NCI-H2107 treated with DMSO at 0.1 percent for 48 hours (cell line): ENCODE measurements at regions not wholly inside any gene's neighbourhood (a gene's known extent, or its start where the extent isn't known, plus 50 kb on each side); places are given as distances from the start of the nearest gene placed in this dataset.

Experiments
- DNase-seq: peaks from one replicate; lab custom pipeline; 2025; ENCODE audit not compliant: unreplicated experiment; lab: John Stamatoyannopoulos, UW

DNA sequence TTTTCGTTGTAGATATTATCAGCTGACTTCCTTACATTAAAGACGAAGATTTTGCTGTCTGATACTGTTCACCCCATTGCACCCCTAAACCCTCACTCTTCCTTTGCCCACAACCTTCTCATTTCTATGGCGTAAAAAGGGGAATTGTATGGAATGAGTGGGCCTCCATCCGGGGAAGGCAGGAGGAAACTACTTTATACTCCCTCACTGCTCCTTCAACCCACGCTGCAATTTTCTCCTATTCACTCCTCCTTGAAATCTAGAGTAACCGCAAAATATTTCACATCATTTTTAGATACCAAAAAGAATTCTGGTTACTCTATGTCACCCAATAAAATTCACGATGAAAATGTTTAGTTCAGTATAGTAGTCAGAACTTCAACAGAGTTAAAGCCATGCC, 330.8 kb downstream of the DIRAS2 start:
- DNase-seq: no peak

DNA sequence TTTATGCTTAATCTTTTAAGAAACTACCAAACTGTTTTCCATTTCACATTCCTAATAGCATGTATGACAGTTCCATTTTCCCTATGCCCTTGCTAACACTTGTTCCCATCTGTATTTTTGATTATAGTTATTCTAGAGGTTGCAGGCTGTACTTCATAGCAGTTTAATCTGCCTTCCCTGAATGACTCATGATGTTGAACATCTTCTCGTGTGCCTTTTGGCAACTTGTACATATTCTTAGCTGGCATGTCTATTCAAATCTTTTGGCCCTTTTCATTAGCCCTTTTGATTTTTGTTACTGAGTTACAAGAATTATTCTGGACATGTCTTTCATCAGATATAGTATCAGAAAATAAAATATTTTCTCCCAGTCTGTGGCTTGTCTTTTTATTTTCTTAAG, 320.3 kb downstream of the DIRAS2 start:
- DNase-seq: no peak

DNA sequence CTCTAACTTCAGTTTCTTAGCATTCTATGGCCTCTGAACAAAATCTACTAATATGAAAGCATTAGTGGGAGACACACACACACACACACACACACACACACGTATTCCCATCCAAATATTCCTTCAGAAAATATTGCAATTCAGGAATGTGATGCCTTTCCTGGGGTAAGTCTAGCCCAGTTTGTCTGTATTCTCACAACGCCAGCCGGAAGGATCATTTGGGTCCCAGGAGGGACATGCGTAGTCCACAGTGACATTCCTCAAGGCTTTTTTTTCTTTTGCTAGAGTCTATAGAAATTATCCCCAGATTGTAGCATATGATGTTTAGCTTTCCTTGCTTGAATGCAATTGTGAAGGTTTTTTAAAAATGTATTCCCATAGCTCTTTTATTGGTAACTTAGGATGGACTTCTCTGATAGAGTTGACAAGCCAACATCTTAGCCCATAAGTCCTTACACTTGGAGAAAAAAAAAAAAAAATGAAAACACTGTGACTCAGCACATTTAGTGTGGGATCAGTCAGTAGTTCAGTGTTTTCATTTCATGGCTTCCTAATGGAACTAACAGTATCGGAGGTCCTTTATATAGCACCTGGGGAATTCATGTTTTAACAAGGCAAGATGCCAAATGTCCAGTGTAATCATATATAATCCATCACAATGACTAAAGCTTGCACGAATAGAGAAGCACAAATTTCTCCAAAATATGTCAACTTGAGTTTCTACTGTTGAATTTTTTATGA, 316.5 kb downstream of the DIRAS2 start:
- DNase-seq: no peak

DNA sequence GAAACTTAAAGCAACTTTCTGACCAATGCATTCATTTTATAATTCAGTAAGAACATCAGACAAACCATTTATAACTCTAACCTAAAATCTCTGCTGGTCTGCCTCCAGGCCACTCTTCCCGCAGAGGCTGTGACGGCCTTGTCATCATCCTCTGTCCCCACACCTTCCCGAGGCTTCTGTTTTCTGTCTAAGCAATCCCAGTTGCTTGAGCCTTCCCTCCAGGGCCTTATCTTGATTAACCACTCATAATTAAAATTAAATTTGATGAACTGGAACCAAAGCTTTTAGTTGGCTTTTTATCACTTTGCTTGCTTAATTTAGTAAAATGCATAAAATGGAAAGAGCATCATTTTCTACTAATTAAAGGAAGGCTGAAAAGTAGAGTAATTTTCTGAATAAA, 312.4 kb downstream of the DIRAS2 start:
- no peak for DNase-seq

DNA sequence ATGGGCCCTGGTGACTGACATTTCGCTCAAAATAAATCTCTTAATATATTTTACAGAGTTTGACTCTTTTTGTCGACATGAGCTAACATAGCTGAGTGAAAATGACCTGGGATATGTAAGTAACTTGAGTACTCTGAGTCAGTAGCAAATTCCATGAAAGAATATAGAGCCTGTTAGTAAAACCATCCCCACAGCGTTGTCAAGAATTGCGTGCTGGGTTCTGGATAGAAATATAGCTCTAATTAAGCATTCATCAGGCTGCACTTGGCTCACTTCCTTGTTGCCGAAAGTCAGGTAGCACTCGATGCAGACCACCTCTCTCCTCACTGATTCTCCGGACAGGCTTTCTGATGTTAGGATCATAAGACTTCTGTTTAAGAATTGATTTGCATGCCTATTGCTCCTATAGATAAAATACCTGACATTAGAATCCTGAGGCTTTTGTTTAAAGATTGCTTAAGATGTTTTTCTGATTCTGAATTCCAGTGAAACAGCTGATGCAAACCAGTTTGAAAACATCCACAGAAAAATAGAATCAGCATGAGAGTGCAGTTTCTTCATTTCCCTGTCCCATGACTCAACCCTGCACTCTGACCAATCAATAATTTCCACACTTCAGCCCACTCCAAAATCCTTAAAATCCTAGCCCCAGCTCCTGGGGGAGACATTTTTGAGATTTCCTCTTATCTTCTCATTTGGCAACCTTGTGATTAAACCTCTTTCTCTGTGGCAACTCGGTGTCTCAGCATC, 310.6 kb downstream of the DIRAS2 start:
- DNase-seq: no peak

DNA sequence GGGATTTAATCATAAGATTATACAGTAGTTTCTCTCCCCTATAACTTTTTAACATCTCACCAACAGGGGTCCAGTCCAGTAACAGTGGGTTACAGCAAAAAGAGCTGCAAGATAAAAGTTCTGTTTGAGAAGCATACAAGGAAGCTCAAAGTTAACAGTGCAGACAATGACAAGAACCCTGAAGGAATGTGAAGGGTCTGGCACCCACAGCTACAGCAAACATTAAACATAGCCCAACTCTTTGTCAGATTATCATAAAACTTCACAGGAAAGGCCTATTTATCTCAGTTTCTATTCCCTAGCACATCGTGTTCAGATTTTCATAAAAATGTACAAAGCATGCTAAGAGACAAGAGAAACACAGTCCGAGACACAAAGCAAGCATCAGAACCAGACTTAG, 309.4 kb downstream of the DIRAS2 start:
- DNase-seq: no peak

DNA sequence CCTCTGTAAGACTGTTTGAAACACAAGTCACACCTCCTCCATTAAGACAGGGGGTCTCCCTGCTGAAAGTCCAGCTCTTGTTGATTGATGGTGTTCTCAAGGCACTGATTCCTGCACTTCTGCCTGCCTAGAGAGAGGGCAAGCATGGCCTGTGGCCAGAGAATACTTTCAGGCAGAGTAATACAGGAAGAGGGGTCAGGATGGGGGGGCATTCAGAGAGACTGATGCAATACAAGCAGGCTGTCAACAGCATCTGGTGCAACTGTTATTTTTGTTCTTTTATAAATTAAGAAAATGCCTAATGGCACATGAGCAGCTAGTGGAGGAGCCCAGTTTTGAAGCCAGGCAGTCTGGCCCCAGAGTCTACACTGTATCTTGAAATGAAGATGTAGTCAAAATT, 302.2 kb downstream of the DIRAS2 start:
- DNase-seq: no peak

DNA sequence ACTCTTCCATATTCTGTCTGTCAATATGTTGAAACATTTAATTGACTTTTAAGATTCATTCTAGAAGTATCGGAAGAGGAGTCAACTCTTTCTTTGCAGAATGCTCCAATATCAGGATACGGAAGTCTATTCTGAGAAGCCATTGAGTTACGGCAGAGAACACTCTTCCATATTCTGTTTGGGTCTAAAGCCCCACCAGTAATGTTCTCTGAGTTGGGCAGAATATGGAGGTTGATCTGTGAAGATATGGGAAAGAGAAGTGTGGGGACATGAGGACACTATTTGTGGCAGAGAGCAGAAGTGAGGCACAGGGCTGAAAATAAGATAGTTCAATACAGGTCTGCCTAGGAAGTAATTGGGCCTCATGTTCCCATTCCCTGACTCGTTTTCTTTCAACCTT, 300.0 kb downstream of the DIRAS2 start:
- DNase-seq: no peak

DNA sequence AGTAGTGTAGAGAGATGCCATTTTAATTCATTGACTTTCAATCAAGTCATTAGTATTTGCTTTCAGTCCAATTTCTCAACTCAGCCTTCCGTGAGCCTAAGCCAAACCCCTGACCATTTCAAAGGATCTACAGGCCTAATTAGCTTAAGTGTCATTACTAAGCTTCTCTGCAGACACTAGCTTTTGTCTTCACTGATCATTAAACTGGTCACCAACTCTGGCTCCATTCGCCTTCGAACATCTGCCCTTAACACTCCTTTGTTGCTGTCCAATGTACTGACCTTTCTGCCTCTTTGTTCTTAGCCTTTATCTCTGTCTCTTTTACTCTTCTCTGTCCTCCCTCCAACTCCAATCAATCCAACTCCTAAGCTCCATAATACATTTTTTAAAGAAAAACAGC, 299.3 kb downstream of the DIRAS2 start:
- DNase-seq: no peak

DNA sequence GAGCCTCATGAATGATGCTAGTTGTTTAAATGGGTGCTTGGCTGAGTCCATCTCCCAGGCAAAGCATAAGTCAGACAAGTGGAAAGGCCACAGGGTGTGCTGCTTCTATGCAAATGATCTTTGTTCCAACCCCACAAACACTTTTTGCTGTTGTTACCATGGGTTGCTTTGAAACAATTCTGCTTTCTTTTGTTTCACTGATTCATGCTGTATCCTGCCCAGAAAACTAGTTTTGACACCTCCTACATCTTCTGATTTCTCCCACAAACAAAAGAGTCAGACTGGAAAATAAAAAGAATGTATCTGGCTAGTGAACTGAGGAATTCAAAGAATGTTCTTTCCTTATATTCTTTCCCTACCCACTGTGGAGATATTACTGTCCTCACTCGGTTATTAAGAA, 298.6 kb downstream of the DIRAS2 start:
- DNase-seq: no peak

DNA sequence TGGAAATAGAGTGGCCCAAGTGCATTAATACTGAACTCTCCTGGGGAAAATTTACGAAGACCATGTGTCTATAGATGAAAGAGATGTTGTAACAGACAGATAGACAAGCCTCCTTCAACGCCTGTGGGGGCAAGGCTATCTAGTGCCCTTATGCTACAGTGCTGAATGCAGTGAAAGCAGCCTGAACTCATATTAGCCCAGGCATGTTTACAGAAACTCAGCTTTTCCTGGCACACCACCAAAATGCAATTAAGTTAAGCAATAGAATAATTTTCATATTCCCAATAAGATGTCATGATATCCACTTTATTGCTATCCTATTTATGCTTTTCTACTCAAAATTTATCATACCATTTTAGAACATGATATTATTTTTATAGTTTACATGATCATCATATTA, 277.0 kb downstream of the DIRAS2 start:
- no peak for DNase-seq

DNA sequence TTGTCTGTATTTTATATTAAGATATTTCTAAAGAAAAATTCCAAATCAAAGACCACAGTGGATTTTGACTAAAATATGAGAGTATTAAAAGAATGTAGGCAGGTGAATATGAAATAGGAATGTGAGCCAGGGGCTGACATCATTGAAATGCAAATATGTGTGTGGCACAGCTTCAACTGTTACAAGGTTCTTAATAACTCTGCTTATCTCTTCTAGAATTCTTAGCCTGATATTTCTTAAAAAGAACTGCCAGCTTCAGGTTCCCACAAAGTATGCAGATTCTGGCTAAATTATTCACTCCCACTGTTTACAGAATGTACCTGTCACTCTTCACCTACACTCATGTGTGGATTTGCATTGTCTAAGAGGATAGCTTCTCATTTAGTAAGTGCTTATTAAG, 274.4 kb downstream of the DIRAS2 start:
- no peak for DNase-seq

DNA sequence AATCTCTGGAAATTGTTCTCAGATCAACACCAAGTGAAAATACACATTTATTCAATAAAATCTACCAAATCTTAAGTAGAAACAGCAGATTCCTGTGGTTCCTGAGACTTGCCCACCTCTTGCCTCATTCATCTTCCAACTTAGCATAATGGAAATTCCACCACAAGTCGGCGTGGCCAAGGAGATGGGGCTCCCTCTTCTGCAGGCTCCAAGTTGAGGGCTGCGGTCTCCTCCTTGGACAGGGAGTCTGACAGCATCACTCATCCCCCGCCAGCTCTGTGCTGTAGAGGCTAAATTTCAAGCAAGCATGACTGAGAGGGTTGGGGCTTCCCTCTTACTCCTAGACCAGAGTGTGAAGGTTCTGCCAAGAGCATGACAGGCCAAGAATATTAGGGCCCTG, 273.7 kb downstream of the DIRAS2 start:
- DNase-seq: no peak

DNA sequence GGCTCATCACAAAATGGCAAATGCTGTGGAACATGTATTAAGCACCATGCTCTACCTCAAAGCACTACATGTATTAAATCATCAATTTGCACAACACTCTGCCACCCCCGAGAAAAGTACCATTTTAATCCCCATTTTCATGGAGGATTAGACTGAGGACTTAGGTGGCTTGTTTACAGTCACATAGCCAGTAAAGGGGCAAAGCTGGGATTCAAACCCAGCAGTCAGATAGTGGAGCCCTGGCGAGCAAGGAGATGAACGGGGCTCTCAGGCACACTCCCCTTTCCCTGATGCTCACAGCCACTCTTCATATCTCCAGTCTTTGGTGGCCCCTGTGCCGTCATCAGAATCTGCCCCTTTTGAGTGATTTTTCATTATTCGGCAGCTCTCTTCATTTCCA, 262.9 kb downstream of the DIRAS2 start:
- no peak for DNase-seq

DNA sequence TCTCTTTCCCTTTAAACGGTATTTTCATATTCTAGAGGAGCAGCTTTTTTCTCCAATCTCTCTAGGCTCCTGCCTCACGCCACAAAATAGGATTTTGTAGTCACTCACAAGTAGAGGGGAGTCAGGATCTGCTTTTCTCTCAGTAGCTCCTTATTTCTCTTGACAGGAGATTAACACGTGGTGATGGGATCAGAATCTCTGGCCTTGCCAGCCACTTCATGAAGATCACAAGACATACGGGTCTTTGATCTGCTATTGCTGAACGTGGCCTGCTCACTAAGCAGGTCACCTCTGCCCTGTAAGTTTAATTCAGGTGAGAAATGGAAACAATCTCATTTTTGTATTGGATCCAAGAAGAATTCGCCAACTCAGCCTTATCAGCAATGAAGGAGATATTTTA, 257.5 kb downstream of the DIRAS2 start:
- no peak for DNase-seq

DNA sequence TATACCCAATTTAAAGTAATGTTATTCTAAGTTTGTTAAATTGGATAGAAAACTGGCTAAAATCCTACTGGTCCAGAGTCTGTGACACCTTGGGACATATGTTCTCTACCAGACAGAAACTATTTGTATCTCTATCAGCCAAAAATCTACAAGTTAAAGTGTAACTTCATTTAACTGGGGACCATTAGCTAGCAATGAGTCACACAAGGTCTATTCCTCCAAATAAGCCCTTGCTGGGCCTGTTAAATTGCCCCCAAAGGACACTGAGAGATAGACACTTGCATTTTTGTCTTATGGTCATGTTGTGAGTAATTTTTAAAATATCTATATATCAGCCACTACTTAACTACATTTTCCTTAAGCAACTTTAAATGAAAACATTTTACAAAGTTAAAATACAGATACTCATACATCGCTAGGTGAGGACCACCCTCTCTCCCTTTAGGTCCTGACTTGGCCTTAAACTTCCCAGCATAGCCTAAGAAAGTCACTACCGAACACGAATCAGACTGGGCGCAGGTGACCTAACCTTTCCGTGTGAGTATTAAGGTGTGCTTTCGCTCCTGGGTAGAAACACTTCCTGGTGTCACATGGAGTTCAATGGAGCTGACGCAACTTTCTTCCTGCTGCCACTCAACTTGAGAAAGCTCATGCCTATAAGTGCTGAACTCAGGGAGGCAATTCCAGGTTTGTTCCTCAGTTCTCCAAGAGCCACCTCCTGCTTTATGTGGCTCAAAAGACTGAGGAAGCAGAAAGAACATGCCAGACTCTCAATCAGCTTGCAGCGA, 249.1 kb downstream of the DIRAS2 start:
- no peak for DNase-seq

DNA sequence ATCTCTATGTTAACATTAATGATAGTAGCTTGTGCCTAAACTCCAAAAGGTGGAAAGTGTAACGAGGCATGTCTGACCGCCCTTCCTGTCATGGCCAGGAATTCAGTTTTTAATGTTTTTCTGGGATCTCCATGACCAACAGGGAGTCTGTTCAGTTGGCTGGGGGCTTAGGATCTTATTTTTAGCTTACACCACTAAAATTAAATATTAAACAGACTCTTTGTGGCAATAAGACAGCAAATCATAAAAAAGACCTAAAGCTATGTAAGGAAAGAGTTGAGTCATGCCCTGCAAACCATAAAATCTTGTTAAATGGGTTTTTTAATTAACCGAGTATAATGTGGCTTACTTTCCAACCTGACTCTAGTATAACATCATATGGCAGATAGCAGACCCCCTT, 247.8 kb downstream of the DIRAS2 start:
- no peak for DNase-seq

DNA sequence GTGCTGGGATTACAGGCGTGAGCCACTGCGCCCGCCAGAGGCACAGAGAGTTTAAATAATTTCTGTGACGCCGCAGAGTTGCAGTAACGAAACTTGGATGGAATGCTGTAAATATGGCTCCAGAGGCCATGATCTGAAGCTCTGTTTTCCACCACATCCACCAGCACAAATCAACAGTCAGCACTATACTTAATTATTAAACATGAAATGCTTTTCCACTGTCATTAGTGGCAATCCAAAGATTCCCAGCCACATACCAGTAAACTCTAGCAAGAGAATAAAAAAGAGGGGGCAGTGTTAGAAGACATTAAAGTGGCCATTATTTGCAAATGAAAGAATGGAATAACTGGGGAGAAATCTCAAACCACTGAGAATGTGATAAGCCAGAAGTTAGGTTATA, 242.5 kb downstream of the DIRAS2 start:
- DNase-seq: no peak

DNA sequence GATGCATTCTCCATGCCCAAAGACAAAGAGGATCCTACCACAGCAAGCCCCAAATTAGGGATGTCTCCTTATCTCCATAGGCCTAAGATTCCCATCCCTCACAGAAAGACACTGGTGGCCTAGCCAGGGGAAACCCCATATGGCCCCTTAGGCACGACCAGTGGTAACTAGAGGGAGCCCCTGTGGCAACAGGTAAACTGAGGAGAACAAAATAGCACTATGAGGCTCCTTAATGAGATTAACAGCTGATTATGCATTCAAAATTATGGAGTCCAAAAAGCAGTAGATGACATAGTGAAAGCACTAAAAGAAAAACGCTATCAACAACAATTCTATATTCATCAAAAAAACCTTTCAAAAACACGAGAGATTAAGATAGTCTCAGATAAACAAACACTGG, 234.0 kb downstream of the DIRAS2 start:
- no peak for DNase-seq

DNA sequence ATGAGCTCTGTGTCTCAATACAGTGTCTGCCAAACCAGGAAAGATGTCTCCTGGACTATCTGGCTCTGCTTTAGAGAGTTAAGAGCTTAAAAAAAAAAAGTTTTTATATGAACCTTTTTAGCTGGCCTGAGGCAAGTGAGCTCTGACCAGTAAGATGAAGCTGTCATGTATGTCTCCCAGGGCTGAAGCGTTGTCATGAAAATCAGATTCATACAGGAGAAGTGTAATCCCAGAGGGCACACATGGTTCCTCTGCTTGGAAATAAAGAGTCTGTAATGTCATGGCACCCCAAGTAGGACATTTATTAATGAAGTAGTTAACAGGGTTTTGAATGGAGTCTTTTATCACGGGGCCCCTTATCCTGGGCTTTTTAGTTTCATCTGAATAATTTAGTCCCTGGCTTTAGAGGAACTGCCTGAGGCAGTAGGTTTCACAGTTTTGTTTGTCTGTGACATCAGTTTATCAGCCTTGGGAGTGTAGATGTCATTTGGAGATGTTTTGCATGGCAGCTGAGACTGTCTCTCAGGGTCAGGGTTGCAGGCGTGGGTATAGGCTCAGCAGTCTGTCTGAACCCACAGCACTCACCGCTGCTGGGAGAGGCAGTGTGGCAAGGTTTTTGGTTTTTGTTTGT, 223.3 kb downstream of the DIRAS2 start:
- DNase-seq: no peak

DNA sequence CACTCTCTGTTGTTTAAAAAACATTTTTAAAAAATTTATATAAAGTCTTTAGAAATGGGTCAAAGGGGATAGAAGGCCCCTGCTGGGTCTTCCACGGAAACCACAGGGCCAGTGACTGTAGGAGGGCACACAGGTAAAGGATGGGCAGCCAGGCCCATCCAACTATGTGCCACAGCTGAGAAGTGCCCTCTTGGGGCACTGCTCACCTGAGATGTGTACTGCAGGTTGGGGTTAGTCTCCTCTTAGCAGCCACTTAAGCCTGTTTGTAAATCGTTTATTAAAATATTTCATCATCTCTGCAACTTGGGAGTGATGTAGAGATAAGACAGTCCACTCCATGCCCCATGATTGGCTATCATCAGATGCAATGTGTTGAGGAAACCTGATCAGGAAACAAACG, 222.4 kb downstream of the DIRAS2 start:
- DNase-seq: no peak
